ENCODE measurements at regions not wholly inside any gene's neighbourhood (a gene's known extent, or its start where the extent isn't known, plus 50 kb on each side); places are given as distances from the start of the nearest gene placed in this dataset.

GRCh38 chr3:20673866-20674265, 487.9 kb upstream of the SGO1 start:
- no TSS peak for BruUV-seq (replicated peaks)
- H3K27ac ChIP-seq (ENCODE audit: low read depth, low read length, poor library complexity, severe bottlenecking), result no peak overlapping the region
- CTCF ChIA-PET, result no interaction called here
- POLR2A ChIA-PET (ENCODE audit: low non-redundant PET), result no interaction called here
- H3K4me1 ChIP-seq (ENCODE audit: insufficient read depth, low read length, poor library complexity, severe bottlenecking), result no peaks in the 10 kb centered on the region
- no peak for DNase-seq (ENCODE audit: low spot score)
- intact Hi-C loops (cut with micrococcal nuclease; ENCODE audit: unreplicated experiment), result no loop called here
- no peak overlapping the region for H3K4me3 ChIP-seq (ENCODE audit: low read depth, low read length, poor library complexity, severe bottlenecking)
- H3K27me3 ChIP-seq (replicated peaks; ENCODE audit: insufficient read depth, low read depth, low read length, poor library complexity), result no peaks in the 10 kb centered on the region
- no peaks in the 10 kb centered on the region for H3K36me3 ChIP-seq (ENCODE audit: insufficient read depth, low read length, poor library complexity, severe bottlenecking)
- peaks cover 12% of the 10 kb centered on the region for H3K9me3 ChIP-seq (ENCODE audit: low read depth, low read length, poor library complexity, severe bottlenecking)
- TF ChIP-seq CTCF (conservative IDR thresholded peaks at IDR 0.05; ENCODE audit: low read depth, low read length), result no peak
- TF ChIP-seq EZH2 (IDR thresholded peaks at IDR 0.05; ENCODE audit: borderline replicate concordance, low read depth, low read length, poor library complexity, severe bottlenecking), result no peak

GRCh38 chr3:20669675-20670074, 483.7 kb upstream of the SGO1 start:
- TF ChIP-seq EZH2 (IDR thresholded peaks at IDR 0.05; ENCODE audit: borderline replicate concordance, low read depth, low read length, poor library complexity, severe bottlenecking), result no peak
- no peak for TF ChIP-seq CTCF (conservative IDR thresholded peaks at IDR 0.05; ENCODE audit: low read depth, low read length)
- Histone ChIP-seq H3K36me3 (ENCODE audit: insufficient read depth, low read length, poor library complexity, severe bottlenecking) (no peaks in the 10 kb centered on the region), H3K27ac (ENCODE audit: low read depth, low read length, poor library complexity, severe bottlenecking) (no peak overlapping the region), H3K4me3 (ENCODE audit: low read depth, low read length, poor library complexity, severe bottlenecking) (no peak overlapping the region), H3K27me3 (replicated peaks; ENCODE audit: insufficient read depth, low read depth, low read length, poor library complexity) (no peaks in the 10 kb centered on the region), H3K9me3 (ENCODE audit: low read depth, low read length, poor library complexity, severe bottlenecking) (peaks cover 12% of the 10 kb centered on the region), H3K4me1 (ENCODE audit: insufficient read depth, low read length, poor library complexity, severe bottlenecking) (no peaks in the 10 kb centered on the region)
- BruUV-seq (replicated peaks), result no TSS peak
- ChIA-PET POLR2A (ENCODE audit: low non-redundant PET) (no interaction called here), CTCF (no interaction called here)
- intact Hi-C loops (cut with micrococcal nuclease; ENCODE audit: unreplicated experiment), result no loop called here
- no peak for DNase-seq (ENCODE audit: low spot score)

- H3K27me3 ChIP-seq (replicated peaks; ENCODE audit: insufficient read depth, low read depth, low read length, poor library complexity), result no peaks in the 10 kb centered on the region
- no peak for TF ChIP-seq EZH2 (IDR thresholded peaks at IDR 0.05; ENCODE audit: borderline replicate concordance, low read depth, low read length, poor library complexity, severe bottlenecking)
- no peak for TF ChIP-seq CTCF (conservative IDR thresholded peaks at IDR 0.05; ENCODE audit: low read depth, low read length)
- peaks cover 12% of the 10 kb centered on the region for H3K9me3 ChIP-seq (ENCODE audit: low read depth, low read length, poor library complexity, severe bottlenecking)
- CTCF ChIA-PET, result no interaction called here
- H3K27ac ChIP-seq (ENCODE audit: low read depth, low read length, poor library complexity, severe bottlenecking), result no peak overlapping the region
- H3K4me1 ChIP-seq (ENCODE audit: insufficient read depth, low read length, poor library complexity, severe bottlenecking), result no peaks in the 10 kb centered on the region
- no peak for DNase-seq (ENCODE audit: low spot score)
- intact Hi-C loops (cut with micrococcal nuclease; ENCODE audit: unreplicated experiment), result no loop called here
- POLR2A ChIA-PET (ENCODE audit: low non-redundant PET), result no interaction called here
- no peak overlapping the region for H3K4me3 ChIP-seq (ENCODE audit: low read depth, low read length, poor library complexity, severe bottlenecking)
- no TSS peak for BruUV-seq (replicated peaks)
- H3K36me3 ChIP-seq (ENCODE audit: insufficient read depth, low read length, poor library complexity, severe bottlenecking), result no peaks in the 10 kb centered on the region
These were observed 483.2 kb upstream of the SGO1 start for GRCh38 chr3:20669184-20669583.

Measured in A673 (cell line).